HuH-7.5 (cell line): ENCODE measurements at regions not wholly inside any gene's neighbourhood (a gene's known extent, or its start where the extent isn't known, plus 50 kb on each side); places are given as distances from the start of the nearest gene placed in this dataset.
A peak's percentile ranks its signal among the peaks of the same experiment; 100 is the strongest.
"Not testable (repeated sequence)": the region's sequence is repeated elsewhere in the genome, so short reads cannot be mapped to it uniquely, and the experiment has no call there.

Experiments
- DNase-seq: peaks from one replicate; pipeline ENCODE4 v3.0.0; 2011; ENCODE audit warnings: low spot score

DNA sequence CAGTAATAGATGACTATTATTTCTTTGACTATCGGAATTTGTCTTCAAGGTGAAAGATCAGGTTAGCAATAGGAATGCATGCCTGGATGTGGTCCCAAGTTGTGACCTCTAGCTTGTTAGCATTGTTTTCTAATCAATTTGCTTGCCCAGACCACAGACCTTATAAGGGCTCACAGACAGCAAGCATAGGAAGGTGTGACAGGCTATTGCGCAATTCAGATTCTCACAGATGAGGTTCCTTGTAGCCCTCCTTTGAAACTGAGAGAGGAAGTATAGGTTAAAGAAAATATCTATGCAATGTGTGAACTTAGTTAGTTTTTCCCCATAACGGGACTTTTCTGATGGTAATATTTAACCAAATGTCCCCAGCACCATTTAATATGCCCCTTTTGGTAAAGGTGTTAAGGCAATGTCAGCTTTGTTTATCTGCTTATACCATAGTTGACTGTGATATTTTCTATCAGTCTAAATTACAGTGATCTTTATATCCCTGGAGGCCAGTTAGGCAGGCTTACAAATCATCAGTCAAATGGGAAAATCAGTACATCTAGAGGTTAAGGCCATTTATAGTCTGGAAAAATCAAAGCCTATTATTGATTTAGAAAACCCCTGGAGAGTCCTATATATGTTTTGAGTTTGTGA lies 168.1 kb upstream of the MBNL1 start:
- no peak for DNase-seq

DNA sequence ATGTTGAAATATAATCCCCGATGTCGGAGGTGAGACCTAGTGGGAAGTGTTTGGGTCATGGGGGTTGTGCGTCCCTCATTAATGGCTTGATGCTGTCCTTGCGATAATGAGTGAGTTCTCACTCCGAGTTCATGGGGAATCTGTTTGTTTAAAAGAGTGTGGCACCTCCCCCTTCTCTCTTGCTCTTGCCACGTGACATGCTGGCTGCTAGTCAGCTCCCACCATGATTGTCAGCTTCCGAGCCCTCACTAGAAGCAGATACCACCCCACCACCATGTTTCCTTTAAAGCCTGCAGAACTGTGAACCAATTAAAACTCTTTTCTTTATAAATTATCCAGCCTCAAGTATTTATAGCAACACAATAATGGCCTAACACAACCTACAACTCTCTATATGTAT lies 166.3 kb upstream of the MBNL1 start:
- DNase-seq, result no peak

DNA sequence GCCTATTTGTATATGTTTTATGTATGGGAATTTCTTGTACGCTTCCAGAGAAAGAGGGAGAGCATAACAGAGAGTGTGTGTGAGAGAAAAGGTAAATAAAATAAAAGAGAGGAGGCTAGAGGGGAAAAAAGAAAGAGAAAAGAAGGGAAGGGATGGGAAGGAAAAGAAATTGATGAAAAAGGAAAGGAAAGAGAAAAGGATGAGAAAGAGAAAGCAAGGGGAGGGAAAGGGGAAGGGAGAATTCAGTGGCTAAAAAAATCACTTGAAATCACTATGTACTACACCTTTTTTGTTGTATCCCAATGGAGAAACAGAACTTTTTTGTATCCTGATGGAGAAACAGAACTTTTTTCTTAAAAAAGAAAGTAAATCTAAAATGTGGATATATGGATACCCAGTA lies 165.5 kb upstream of the MBNL1 start:
- DNase-seq, result no peak

- no peak for DNase-seq
Measured at GRCh38 chr3:152104847-152105415, 163.8 kb upstream of the MBNL1 start.

DNA sequence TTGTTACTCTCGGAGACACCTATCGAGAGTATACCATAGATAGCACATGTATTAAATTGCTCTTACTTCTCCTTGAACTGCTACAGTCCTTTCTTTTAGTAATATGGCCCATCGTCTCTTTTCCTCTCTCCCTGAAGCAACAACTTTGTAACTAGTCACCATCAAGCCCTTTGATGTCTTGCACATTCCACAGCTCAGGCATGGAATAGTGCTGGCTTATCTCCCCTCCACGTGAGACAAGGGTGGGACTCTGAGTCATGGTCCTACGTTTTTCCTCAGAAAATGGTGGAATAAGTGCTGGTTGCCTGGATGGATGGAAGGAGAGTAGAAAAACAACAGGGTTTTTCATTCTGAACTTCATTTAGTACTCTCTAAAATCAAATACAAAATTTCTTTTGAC lies 163.3 kb upstream of the MBNL1 start:
- no peak for DNase-seq

DNA sequence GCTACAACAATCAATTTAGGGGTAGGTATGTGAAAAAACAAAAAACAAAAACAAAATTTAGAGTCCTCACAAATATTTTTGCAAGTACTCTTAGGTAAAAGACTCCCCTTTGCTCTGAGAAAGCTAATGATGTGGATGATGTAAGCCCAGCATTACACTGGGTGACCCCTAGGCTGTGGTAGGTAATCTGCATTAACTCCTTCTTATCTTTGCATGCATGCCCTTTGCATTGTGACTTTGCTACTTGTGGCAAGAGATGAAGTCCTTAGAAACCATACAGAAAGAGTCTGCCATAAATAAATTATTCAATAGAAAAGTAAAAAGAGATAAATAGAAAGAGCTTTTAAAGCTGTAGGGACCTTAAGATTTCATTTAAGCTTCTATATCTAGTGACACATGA lies 159.7 kb upstream of the MBNL1 start:
- peak; percentile 6 for DNase-seq

DNA sequence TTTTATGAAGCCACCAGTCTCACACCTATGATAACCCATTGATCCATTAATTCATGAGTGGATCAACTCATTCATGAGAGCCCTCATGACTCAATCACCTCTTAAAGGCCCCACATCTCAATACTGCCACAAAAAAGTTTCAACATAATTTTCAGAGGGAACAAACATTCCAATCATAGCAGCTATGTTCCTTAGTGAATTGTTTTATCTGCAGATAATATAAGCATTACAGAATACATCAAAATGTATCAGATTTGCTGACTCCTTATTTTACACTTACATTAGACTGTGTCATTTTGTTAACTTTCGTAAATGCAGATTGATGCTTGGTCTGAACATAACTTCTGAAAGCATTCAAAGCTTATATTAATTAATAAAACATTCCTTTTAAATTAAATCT lies 155.3 kb upstream of the MBNL1 start:
- no peak for DNase-seq

DNA sequence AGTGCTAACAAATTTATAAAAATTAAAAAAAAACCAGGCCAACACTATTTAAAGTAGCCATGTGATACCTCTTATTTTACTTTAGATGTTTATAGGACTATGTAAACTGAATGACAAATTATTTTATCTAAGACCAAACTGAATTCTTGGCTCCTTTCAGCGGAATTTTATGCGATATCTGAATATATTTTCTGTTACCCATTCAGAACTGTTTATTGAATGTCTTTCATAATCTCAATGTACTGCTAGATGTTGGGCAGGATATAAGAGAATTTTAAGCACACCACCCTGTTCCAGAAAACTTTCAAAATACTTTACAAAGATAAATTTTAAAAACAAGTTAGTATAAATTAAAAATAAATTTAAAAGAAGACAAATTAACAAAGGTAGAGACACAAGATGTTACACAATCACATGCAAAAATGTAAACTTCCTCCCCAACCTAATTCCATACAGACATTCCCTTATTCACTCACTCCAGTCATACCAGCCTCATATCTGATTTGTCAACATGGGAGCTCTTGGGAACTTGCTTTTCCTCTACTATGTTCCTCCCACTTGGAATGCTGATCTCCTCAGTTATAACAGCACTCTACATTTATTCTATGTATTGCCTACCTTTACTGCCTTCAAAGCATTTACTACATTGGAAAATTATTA lies 154.6 kb upstream of the MBNL1 start:
- no peak for DNase-seq

GRCh38 chr3:152120601-152121269 lies 148.0 kb upstream of the MBNL1 start:
- no peak for DNase-seq

DNA sequence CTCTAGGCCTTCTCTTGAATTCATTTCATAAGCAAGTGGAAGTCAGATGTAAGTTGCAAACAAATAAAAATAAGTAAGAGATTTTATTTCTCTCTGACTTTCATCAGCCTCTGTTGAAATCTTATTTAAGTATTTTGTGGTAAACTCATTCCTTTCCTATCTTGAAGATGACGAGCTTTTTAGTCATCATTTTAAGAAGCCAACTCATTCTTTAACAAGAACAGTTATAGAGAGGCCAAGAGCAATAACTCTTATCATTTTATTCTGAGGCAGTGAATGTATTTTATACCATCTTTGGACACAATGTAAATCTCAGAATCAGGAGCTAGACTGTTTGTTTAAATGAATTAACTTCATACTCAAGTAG lies 147.5 kb upstream of the MBNL1 start:
- DNase-seq, result no peak

- no peak for DNase-seq
Measured at GRCh38 chr3:152122851-152123250, 145.9 kb upstream of the MBNL1 start.

GRCh38 chr3:152123457-152123856 lies 145.3 kb upstream of the MBNL1 start:
- no peak for DNase-seq

- no peak for DNase-seq
Measured at GRCh38 chr3:152126260-152126659, 142.5 kb upstream of the MBNL1 start.

DNA sequence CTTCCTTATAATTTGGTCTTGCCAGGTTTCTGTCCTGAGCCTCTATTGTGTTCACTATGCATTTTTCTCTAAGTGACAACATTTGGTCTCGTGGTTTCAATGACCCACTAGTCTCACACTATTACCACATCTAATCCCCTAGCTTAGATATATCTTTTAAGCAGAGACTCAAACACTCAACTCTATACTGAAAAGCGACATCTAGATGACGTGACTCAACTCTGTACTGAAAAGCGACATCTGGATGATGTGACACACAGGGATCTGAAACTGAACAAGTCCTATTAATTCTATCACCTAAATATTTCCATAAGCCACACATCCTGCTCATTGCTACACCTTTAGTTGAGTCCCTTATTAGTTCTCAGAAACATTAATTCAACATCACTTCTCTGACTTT lies 141.7 kb upstream of the MBNL1 start:
- DNase-seq, result no peak

DNA sequence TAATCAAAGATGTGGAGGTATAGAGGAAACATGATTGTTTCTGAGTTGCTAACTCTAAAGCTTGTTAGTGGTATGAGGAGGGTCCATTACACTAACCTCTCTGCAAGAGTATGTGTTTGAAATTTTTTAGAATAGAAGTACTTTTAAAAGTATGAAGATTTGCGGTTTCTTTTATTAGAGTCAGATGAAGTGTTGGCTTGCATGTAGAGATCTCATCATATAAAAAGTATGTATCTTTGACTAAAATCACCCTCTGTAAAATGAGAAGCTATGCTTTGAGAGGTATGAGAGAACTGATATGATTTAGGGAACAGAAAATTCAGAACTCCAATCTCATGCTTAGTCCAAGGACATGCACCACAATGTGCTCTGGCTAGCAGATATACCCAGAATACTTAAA lies 140.4 kb upstream of the MBNL1 start:
- no peak for DNase-seq

DNA sequence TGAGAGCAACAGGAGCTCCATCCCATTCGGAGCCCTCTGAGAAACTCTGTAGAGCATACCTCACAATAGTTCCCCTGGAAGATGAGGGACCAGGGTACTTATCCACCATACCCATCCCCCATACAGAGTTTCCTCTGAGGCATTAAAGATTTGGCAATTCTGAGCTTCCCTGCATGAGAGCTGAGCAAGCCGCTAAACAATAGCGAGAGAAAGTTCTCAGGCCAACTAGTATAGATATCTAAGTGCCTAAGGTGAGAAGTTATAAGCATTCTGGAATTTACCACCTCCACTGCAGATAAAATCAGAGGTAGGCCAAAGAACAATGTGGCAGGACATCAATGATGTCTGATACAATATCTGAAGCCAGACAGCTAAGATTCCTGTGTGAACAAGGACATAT lies 129.1 kb upstream of the MBNL1 start:
- no peak for DNase-seq

DNA sequence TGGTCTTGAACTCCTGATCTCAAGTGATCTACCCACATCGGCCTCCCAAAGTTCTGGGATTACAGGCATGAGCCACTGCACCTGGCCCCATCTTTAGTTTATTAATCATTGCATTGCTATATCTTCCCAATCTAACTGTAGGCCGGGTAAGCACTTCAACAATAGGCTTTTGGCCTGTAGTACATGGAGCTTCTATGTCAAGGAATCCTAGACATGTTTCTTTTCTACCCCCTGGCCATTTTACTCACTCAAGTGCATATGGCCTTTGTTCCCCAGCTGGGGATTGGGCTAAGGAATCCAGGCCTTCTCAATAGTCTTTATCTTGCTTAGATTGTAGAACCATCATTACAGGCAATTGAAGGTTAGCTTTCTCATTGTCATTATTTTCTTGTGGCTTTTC lies 122.3 kb upstream of the MBNL1 start:
- DNase-seq, result no peak

DNA sequence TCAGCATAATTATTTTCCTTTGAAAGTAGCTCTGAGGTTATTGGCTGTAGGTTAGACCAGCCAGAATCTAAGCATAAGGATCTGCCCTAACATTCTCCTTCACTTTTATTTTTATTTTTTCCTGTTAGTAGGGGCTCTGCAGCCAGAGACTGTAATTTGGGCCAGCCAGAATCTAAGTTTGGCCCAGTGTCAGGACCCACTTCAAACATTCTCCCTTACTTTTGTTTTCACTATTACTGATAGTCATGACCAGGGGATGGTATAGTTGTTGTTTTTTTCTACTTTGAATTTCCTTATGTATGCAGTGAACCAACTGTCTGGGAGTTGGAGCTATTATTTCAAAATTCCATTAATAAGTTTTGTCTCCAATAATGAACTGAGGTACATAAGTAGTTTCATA lies 121.0 kb upstream of the MBNL1 start:
- DNase-seq, result no peak

DNA sequence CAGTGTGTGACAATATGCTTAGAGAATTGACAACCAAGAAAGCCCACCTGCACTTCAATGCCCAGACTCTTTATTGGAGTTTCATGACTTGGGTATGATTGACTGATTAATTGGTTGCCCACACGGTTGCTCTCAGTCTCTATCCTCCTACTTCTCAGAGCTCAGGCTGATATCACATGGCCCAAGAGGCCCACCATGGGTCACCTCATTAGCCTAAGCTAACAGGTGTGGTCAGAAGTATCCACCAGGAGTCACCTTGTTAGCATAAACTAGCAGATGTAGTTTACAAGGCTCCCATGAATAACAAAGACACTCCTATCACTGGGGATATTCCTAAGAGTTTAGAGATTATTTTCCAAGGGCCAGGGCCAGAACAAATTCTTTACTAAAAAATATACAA lies 120.2 kb upstream of the MBNL1 start:
- DNase-seq, result no peak

- DNase-seq, result no peak
Measured at GRCh38 chr3:152149832-152150231, 118.9 kb upstream of the MBNL1 start.

DNA sequence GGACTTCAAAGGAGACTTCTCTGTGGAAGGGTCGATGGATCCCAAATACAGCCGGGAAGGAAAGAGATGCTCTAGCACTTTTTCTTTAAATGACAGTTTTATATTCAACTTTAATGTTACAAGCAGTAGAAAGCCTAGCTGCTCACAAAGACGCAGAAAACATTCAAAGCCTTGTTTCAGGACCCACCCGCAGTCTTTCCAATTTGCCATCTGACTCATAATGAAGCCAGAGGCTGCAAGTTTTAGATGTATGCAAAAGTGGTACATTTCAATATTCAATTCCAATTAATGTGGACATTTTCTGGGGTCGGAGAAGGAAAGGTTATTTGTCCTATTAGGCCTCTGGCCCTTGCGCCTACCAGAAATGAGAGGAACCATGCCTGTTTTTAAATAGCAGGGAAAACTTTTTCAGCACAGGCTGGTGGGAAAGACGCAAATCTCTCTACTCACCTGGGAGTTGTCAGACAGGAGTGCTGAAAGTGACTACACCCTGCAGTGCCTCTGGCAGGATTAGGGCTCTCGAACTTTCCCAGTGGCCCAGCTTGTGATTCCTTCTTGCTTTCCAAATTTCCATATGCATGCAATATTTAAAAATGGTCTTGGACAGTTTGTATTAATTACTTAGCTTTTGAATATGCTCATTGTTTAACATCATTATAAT lies 117.4 kb upstream of the MBNL1 start:
- DNase-seq, result no peak

DNA sequence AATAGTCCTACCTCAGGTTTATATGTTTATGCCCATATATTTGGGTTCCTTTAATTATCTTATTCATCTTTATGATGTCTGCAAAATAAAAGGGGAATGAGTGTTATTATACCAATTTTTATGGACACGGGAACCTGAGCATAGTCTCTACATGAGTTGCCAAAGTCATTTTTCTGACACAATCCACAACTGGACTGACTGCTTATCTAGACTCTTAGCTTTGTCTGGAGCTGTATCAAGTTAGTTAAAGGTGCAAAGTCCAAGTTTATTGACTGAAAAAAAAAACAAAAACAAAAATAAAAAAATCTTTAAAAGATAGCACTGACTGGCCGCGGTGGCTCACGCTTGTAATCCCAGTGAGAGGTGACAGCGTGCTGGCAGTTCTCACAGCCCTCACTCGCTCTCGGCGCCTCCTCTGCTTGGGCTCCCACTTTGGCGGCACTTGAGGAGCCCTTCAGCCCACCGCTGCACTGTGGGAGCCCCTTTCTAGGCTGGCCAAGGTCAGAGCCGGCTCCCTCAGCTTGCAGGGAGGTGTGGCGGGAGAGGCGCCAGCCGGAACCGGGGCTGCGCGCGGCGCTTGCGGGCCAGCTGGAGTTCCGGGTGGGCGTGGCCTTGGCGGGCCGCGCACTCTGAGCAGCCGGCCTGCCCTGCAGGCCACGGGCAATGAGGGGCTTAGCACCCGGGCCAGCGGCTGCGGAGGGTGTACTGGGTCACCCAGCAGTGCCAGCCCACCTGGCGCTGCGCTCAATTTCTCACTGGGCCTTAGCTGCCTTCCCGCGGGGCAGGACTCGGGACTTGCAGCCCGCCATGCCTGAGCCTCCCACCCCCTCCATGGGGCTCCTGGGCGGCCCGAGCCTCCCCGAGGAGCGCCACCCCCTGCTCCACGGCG lies 116.6 kb upstream of the MBNL1 start:
- not testable (repeated sequence) for DNase-seq
